HEK293 (cell line): ENCODE measurements at regions not wholly inside any gene's neighbourhood (a gene's known extent, or its start where the extent isn't known, plus 50 kb on each side); places are given as distances from the start of the nearest gene placed in this dataset.

Source experiments
- CTCF ChIA-PET: fragments of 350-600 bp; formaldehyde crosslinking; extraction: SDS; loops from one replicate; lab custom pipeline; 2021; ENCODE audit warnings: antibody characterized with exemption; lab: Yijun Ruan, JAX
- POLR2A ChIA-PET: fragments of 300-600 bp; formaldehyde crosslinking; extraction: SDS; loops from one replicate; lab custom pipeline; 2020; ENCODE audit warnings: antibody characterized with exemption, inconsistent platforms; lab: Yijun Ruan, JAX
- H3K27ac ChIP-seq: fragments of 200-500 bp; sonication (Bioruptor generic); 2 replicates; pipeline ENCODE4 v1.5.1; 2014; ENCODE audit warnings: low read depth, low read length, control low read depth, inconsistent platforms; ENCODE audit errors: extremely low read depth
- H3K36me3 ChIP-seq, 2 experiments: fragments of 200-500 bp in 1 of 2; sonication (Bioruptor generic) in 1 of 2; 1 replicate in 1 of 2; 2 replicates in 1 of 2; pipeline ENCODE4 v1.5.1; 2014 to 2017; ENCODE audit warnings: inconsistent platforms in 2 of 2, low read length in 2 of 2; ENCODE audit not compliant: control insufficient read depth in 2 of 2, insufficient read depth in 1 of 2
- H3K4me1 ChIP-seq: fragments of 200-500 bp; sonication (Bioruptor generic); 2 replicates; pipeline ENCODE4 v1.5.1; 2014; ENCODE audit warnings: mild to moderate bottlenecking, low read length, inconsistent platforms; ENCODE audit not compliant: control insufficient read depth, insufficient read depth
- H3K4me3 ChIP-seq: 2 replicates; pipeline ENCODE4 v1.5.1; 2011; ENCODE audit warnings: low read depth, mild to moderate bottlenecking, control low read depth, low read length, moderate library complexity
- H3K9me3 ChIP-seq: fragments of 200-500 bp; sonication (Bioruptor generic); 2 replicates; pipeline ENCODE4 v1.5.1; 2014; ENCODE audit warnings: low read depth, low read length, inconsistent platforms; ENCODE audit not compliant: control insufficient read depth, insufficient read depth
- IKZF3 ChIP-seq: fragments of 450-650 bp; IDR thresholded peaks from 2 replicates; pipeline ENCODE4 v1.5.0; 2018; ENCODE audit warnings: missing biosample characterization, mild to moderate bottlenecking, missing genetic modification characterization, moderate library complexity
- MYNN ChIP-seq: fragments of 450-650 bp; formaldehyde crosslinking; IDR thresholded peaks from 2 replicates; pipeline ENCODE4 v1.5.1; 2016; ENCODE audit warnings: missing biosample characterization, missing genetic modification characterization, borderline replicate concordance
- PRDM6 ChIP-seq: fragments of 450-650 bp; formaldehyde crosslinking; IDR thresholded peaks from 2 replicates; pipeline ENCODE4 v1.5.1; 2017; ENCODE audit warnings: missing biosample characterization, missing genetic modification characterization
- SETDB1 ChIP-seq: IDR thresholded peaks from one replicate; pipeline ENCODE4 v1.6.1; 2017; ENCODE audit warnings: mild to moderate bottlenecking, low read length, moderate library complexity, mixed read lengths; ENCODE audit not compliant: insufficient read length
- ZBTB48 ChIP-seq: fragments of 450-650 bp; formaldehyde crosslinking; IDR thresholded peaks from 2 replicates; pipeline ENCODE4 v1.5.1; 2016; ENCODE audit warnings: missing biosample characterization, missing genetic modification characterization
- ZNF19 ChIP-seq: fragments of 450-650 bp; formaldehyde crosslinking; IDR thresholded peaks from 2 replicates; pipeline ENCODE4; 2016; ENCODE audit warnings: missing biosample characterization, missing genetic modification characterization, low read depth
- ZNF324 ChIP-seq: fragments of 450-650 bp; formaldehyde crosslinking; IDR thresholded peaks from 2 replicates; pipeline ENCODE4 v1.5.1; 2016; ENCODE audit warnings: missing biosample characterization, missing genetic modification characterization
- ZNF354C ChIP-seq: fragments of 450-650 bp; formaldehyde crosslinking; IDR thresholded peaks from 2 replicates; pipeline ENCODE4 v1.5.1; 2016; ENCODE audit warnings: missing biosample characterization, missing genetic modification characterization, low read depth, borderline replicate concordance
- ZNF610 ChIP-seq: fragments of 450-650 bp; formaldehyde crosslinking; IDR thresholded peaks from 2 replicates; pipeline ENCODE4 v1.5.1; 2016; ENCODE audit warnings: missing biosample characterization, missing genetic modification characterization, borderline replicate concordance
- ZNF624 ChIP-seq: fragments of 450-650 bp; formaldehyde crosslinking; IDR thresholded peaks from 2 replicates; pipeline ENCODE4 v1.5.1; 2017; ENCODE audit warnings: missing biosample characterization, missing genetic modification characterization
- ZNF629 ChIP-seq: fragments of 450-650 bp; formaldehyde crosslinking; IDR thresholded peaks from 2 replicates; pipeline ENCODE4 v1.5.1; 2017; ENCODE audit warnings: missing biosample characterization, missing genetic modification characterization
- ZNF654 ChIP-seq: fragments of 450-650 bp; formaldehyde crosslinking; IDR thresholded peaks from 2 replicates; pipeline ENCODE4 v1.5.1; 2016; ENCODE audit warnings: low read depth, missing biosample characterization, missing genetic modification characterization
- ZNF76 ChIP-seq: fragments of 450-650 bp; formaldehyde crosslinking; IDR thresholded peaks from 2 replicates; pipeline ENCODE4; 2016; ENCODE audit warnings: low read depth, missing biosample characterization, missing genetic modification characterization, borderline replicate concordance
- ZNF785 ChIP-seq: fragments of 450-650 bp; formaldehyde crosslinking; IDR thresholded peaks from 2 replicates; pipeline ENCODE4 v1.5.1; 2016; ENCODE audit warnings: missing biosample characterization, missing genetic modification characterization
- TF ChIP-seq, protein P1 (sequence below): fragments of 450-650 bp; formaldehyde crosslinking; IDR thresholded peaks from 2 replicates; pipeline ENCODE4 v1.5.1; 2016; ENCODE audit warnings: missing biosample characterization, missing genetic modification characterization
- TF ChIP-seq, protein P2 (sequence below): sonication (generic); formaldehyde crosslinking; IDR thresholded peaks from 2 replicates; pipeline ENCODE4 v1.8.1; 2022; ENCODE audit warnings: mild to moderate bottlenecking, moderate library complexity, missing genetic modification reagents

DNA sequence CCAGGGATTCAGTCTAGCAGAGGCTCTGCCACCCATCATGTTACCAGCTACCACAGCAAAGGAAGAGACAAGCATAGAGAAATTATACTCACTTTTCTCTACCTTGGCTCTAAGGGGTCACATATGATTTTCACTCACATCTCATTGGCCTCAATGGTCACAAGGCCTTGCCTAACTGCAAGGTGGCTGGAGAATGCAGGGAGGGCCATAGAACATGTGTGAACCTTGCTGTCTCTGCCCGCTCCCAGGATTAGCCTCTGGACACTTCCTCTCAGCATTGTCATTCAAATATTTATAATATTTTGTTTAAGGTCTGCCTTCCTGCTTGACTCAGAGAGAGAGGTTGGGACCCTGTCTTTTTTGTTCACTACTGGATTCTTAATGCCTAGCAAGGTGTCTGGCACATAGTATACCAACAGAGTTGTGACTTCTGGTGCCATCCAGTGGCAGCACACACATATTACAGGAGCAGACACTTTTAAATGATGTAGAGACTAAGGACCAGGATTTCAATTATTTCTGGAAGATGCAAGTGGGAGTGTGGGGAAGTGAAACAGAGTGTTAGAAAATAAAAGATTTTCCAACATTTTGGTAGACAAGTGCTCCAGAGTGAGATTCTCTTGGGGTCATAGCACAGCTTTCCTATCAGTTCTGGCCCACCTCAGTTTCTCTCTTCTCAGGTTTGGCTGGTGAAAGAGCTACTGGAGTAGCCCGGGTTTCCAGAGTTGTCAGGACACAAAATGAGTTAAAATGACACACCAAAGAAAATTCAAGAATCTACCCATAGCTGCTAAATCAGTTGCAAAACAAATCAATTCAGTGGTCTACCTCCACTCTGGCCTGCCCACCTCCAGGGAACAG lies 119.0 kb upstream of the RASGRP1 start (continued):
- TF ChIP-seq ZNF654 (tag by site-specific recombination) (peak; percentile 60), PRDM6 (no peak)

DNA sequence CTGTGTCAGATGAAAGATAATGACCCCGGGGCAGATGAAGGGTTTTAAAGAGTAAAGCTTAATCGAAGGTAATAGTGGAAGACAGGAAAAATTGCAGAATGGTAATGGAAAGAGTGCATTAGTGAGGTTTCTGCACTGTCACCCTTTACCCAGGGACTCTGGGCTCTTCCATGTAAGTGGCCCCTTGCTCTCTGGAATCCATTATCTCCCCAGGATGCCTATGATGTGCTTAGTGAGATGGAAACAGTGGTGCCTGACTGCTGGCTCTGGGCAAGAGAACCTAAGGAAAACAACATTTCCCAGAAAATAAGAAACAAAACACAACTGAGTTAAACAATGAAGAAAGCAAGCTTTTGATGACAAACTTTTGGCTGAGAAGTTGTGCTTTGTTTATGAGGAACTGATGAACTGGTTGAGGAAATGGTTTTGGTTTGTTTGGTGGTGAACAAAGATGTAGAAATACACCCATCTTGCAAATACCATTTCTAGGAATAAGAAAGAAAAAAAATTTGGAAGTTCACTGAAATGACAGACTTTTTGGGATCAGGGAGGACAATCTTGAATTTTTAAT lies 119.9 kb upstream of the RASGRP1 start:
- no peak overlapping the region for H3K27ac ChIP-seq
- H3K4me1 ChIP-seq: no peaks in the 10 kb centered on the region
- TF ChIP-seq ZNF354C (tag by site-specific recombination) (no peak), ZNF76 (tag by site-specific recombination) (no peak), ZNF629 (tag by site-specific recombination) (no peak), ZNF785 (tag by site-specific recombination) (no peak)
- TF ChIP-seq, protein P1, sequence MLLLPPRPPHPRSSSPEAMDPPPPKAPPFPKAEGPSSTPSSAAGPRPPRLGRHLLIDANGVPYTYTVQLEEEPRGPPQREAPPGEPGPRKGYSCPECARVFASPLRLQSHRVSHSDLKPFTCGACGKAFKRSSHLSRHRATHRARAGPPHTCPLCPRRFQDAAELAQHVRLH (tag by site-specific recombination): no peak
- TF ChIP-seq, protein P2, sequence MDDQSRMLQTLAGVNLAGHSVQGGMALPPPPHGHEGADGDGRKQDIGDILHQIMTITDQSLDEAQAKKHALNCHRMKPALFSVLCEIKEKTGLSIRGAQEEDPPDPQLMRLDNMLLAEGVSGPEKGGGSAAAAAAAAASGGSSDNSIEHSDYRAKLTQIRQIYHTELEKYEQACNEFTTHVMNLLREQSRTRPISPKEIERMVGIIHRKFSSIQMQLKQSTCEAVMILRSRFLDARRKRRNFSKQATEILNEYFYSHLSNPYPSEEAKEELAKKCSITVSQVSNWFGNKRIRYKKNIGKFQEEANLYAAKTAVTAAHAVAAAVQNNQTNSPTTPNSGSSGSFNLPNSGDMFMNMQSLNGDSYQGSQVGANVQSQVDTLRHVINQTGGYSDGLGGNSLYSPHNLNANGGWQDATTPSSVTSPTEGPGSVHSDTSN: no peak
- no peak overlapping the region for H3K4me3 ChIP-seq
- CTCF ChIA-PET: interaction anchor here (0.6 to 3.1 kb wide), 15 partner anchors 14 to 1063 kb away, joined by 3 to 22 read pairs (median 3); partner anchors contain the start of gene RASGRP1
- POLR2A ChIA-PET: no interaction called here
- H3K9me3 ChIP-seq: no peaks in the 10 kb centered on the region
- H3K36me3 ChIP-seq: no peaks in the 10 kb centered on the region

GRCh38 chr15:38685686-38686339 lies 121.2 kb upstream of the RASGRP1 start:
- H3K4me1 ChIP-seq: no peaks in the 10 kb centered on the region
- H3K4me3 ChIP-seq: no peak overlapping the region
- no peaks in the 10 kb centered on the region for H3K36me3 ChIP-seq
- H3K27ac ChIP-seq: no peak overlapping the region
- TF ChIP-seq ZNF624 (tag by site-specific recombination): no peak
- TF ChIP-seq MYNN (tag by site-specific recombination): no peak
- TF ChIP-seq ZNF610: no peak
- no peak for TF ChIP-seq SETDB1
- no peak for TF ChIP-seq ZBTB48
- no peak for TF ChIP-seq ZNF324 (tag by site-specific recombination)
- no peak for TF ChIP-seq ZNF19 (tag by site-specific recombination)
- TF ChIP-seq IKZF3 (tag by site-specific recombination): no peak
- no peaks in the 10 kb centered on the region for H3K9me3 ChIP-seq
- CTCF ChIA-PET: interaction anchor here (0.7 to 4.3 kb wide), 4 partner anchors 10 to 245 kb away, joined by 4 to 24 read pairs (median 14); partner anchors contain the start of gene RASGRP1
- POLR2A ChIA-PET: no interaction called here
